ENCODE measurements at regions not wholly inside any gene's neighbourhood (a gene's known extent, or its start where the extent isn't known, plus 50 kb on each side); places are given as distances from the start of the nearest gene placed in this dataset.
"Not testable (repeated sequence)": the region's sequence is repeated elsewhere in the genome, so short reads cannot be mapped to it uniquely, and the experiment has no call there.

DNA sequence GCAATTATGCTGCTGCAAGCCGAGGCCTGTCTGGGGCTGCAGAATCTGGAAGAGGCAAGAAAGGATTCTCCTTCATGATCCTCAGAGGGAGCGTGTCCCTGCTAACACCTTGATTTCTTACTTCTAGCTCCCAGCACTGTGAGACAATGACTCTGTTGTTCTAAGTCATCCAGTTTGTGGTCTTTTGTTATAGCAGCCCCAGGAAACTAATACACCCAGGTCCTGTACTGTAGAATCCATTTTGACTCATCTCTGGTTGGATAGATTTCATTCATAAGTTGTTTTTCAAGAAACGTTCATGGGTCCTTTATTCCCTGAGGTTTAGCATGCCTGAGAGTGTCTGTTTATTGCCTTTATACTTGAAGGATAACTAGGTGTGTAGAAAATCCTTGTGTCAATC, 112.7 kb downstream of the TMEM17 start:
- no peaks in the 10 kb centered on the region for H3K27me3 ChIP-seq (ENCODE audit: insufficient read depth in 3 of 3, low read length in 2 of 3)
- H3K4me3 ChIP-seq: no peak overlapping the region
- H3K27ac ChIP-seq: no peak overlapping the region
- no peaks in the 10 kb centered on the region for H3K9me3 ChIP-seq
- TF ChIP-seq, protein P1, sequence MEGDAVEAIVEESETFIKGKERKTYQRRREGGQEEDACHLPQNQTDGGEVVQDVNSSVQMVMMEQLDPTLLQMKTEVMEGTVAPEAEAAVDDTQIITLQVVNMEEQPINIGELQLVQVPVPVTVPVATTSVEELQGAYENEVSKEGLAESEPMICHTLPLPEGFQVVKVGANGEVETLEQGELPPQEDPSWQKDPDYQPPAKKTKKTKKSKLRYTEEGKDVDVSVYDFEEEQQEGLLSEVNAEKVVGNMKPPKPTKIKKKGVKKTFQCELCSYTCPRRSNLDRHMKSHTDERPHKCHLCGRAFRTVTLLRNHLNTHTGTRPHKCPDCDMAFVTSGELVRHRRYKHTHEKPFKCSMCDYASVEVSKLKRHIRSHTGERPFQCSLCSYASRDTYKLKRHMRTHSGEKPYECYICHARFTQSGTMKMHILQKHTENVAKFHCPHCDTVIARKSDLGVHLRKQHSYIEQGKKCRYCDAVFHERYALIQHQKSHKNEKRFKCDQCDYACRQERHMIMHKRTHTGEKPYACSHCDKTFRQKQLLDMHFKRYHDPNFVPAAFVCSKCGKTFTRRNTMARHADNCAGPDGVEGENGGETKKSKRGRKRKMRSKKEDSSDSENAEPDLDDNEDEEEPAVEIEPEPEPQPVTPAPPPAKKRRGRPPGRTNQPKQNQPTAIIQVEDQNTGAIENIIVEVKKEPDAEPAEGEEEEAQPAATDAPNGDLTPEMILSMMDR (IDR thresholded peaks at IDR 0.05): no peak
- no peaks in the 10 kb centered on the region for H3K36me3 ChIP-seq (ENCODE audit: insufficient read depth in 1 of 2, low read depth in 1 of 2)
- DNase-seq: no peak
- H3K4me1 ChIP-seq: no peaks in the 10 kb centered on the region
- ATAC-seq: no peak
- WGBS, 3 donors: 80 to 86% (median 84%) methylated on average over 3 of the region's 3 CpGs
- intact Hi-C loops (cut with DNase I): no loop called here

DNA sequence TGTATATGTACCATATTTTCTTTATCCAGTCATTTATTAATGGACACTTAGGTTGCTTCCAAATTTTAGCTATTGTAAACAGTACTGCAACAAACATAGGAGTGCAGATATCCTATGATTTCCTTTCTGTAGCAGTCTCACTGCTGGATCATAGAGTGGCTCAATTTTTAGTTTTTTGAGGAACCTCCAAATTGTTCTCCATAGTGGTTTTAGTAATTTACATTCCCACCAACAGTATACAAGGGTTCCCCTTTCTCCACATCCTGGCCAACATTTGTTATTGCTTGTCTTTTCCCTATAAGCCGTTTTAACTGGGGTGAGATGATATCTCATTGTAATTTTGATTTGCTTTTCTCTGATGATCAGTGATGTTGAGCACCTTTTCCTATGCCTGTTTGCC, 114.3 kb downstream of the TMEM17 start:
- Histone ChIP-seq H3K9me3 (no peaks in the 10 kb centered on the region), H3K4me3 (no peak overlapping the region), H3K36me3 (ENCODE audit: insufficient read depth in 1 of 2, low read depth in 1 of 2) (no peaks in the 10 kb centered on the region), H3K27me3 (ENCODE audit: insufficient read depth in 3 of 3, low read length in 2 of 3) (no peaks in the 10 kb centered on the region), H3K27ac (no peak overlapping the region), H3K4me1 (no peaks in the 10 kb centered on the region)
- ATAC-seq (no peak), DNase-seq (no peak)
- intact Hi-C loops (cut with DNase I): no loop called here
- WGBS, 3 donors: 63 to 71% (median 66%) methylated on average over 1 of the region's 1 CpG
- TF ChIP-seq, protein P1 (IDR thresholded peaks at IDR 0.05): no peak

DNA sequence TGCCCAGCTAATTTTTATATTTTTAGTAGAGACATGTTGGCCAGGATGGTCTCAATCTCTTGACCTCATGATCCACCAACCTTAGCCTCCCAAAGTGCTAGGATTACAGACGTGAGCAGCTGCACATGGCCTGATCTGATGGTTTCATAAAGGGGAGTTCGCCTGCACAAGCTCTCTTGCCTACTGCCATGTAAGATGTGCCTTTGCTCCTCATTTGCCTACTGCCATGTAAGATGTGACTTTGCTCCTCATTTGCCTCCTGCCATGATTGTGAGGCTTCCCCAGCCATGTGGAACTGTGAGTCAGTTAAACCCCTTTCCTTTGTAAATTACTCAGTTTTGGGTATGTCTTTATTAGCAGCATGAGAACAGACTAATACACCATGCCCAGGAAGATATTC, 119.6 kb downstream of the TMEM17 start:
- ATAC-seq; intact Hi-C loops (cut with DNase I); H3K27ac ChIP-seq; DNase-seq; H3K4me3 ChIP-seq; H3K4me1 ChIP-seq; H3K36me3 ChIP-seq (ENCODE audit: insufficient read depth in 1 of 2, low read depth in 1 of 2); H3K27me3 ChIP-seq (ENCODE audit: insufficient read depth in 3 of 3, low read length in 2 of 3); H3K9me3 ChIP-seq: not testable (repeated sequence)
- 73 to 84% (median 80%) methylated on average over 2 of the region's 2 CpGs for WGBS, 3 donors

DNA sequence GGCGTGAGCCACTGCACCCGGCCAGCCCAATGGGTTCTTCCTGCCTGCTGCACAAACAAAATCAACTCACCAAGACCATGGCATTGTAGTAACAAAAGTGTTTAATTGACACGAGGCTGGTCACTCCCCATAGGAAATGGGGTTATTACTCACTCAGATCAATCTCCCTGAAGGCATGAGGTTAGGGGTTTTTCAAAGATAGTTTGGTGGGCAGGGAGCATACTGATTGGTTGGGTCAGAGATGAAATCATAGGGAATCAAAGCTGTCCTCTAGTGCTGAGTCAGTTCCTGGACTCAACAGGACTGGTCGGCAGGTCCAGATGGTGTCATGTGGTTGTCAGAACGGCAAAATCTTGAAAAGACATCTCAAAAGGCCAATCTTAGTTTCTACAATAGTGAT, 122.1 kb downstream of the TMEM17 start:
- 73 to 77% (median 74%) methylated on average over 5 of the region's 5 CpGs for WGBS, 3 donors
- no peak for DNase-seq

DNA sequence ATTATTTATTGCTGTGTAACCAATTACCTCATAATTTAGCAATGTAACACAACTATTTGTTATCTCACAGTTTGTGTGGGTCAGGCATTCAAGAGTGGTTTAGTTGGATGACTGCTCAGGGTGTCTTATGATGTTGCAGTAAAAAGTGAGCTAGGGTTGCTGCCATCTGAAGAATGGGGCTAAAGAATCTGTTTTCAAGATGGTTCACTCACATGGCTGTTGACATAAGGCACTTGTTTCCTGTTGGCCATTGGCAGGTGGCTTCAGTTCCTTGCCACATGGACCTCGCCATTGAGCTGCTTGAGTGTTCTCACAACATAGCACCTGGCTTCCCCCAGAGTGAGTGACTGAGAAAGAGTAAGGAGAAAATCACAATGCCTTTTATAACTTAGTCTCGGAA, 123.2 kb downstream of the TMEM17 start:
- 63 to 84% (median 64%) methylated on average over 2 of the region's 2 CpGs for WGBS, 3 donors
- Histone ChIP-seq H3K27me3 (ENCODE audit: insufficient read depth in 3 of 3, low read length in 2 of 3) (no peaks in the 10 kb centered on the region), H3K27ac (no peak overlapping the region), H3K36me3 (ENCODE audit: insufficient read depth in 1 of 2, low read depth in 1 of 2) (no peaks in the 10 kb centered on the region), H3K9me3 (no peaks in the 10 kb centered on the region), H3K4me3 (no peak overlapping the region), H3K4me1 (no peaks in the 10 kb centered on the region)
- TF ChIP-seq, protein P1 (IDR thresholded peaks at IDR 0.05): no peak
- DNase-seq (no peak), ATAC-seq (no peak)
- intact Hi-C loops (cut with DNase I): no loop called here

More for the DNA sequence above, 122.1 kb downstream of the TMEM17 start:
- H3K36me3 ChIP-seq (ENCODE audit: insufficient read depth in 1 of 2, low read depth in 1 of 2): no peaks in the 10 kb centered on the region
- intact Hi-C loops (cut with DNase I): no loop called here
- no peak overlapping the region for H3K4me3 ChIP-seq
- ATAC-seq: no peak
- H3K27me3 ChIP-seq (ENCODE audit: insufficient read depth in 3 of 3, low read length in 2 of 3): no peaks in the 10 kb centered on the region
- H3K4me1 ChIP-seq: no peaks in the 10 kb centered on the region
- H3K9me3 ChIP-seq: no peaks in the 10 kb centered on the region
- TF ChIP-seq, protein P1 (IDR thresholded peaks at IDR 0.05): no peak
- H3K27ac ChIP-seq: no peak overlapping the region

Measured in psoas muscle (tissue), 7 donors.